ENCODE measurements at regions not wholly inside any gene's neighbourhood (a gene's known extent, or its start where the extent isn't known, plus 50 kb on each side); places are given as distances from the start of the nearest gene placed in this dataset.

- no peak for TF ChIP-seq CTCF (IDR thresholded peaks at IDR 0.05)
- TF ChIP-seq RCOR1 (IDR thresholded peaks at IDR 0.05; ENCODE audit: low read length), result no peak
- TF ChIP-seq GABPA (IDR thresholded peaks at IDR 0.05; ENCODE audit: low read depth), result no peak
- TF ChIP-seq RFX5 (IDR thresholded peaks at IDR 0.05; ENCODE audit: low read length), result no peak
Measured at GRCh38 chr14:39617537-39617936, 185.3 kb upstream of the FBXO33 start.
